Body of pancreas (tissue), 4 donors: ENCODE measurements at regions not wholly inside any gene's neighbourhood (a gene's known extent, or its start where the extent isn't known, plus 50 kb on each side); places are given as distances from the start of the nearest gene placed in this dataset.

Experiments
- ATAC-seq: fragments of 150-250 bp; one replicate; pipeline ENCODE4 v1.9.1; 2016
- DNase-seq, 4 donors: peaks; one replicate each; pipeline ENCODE4 v3.0.0-alpha.2; 2019
- H3K27ac ChIP-seq, 4 donors: fragments of 200-600 bp; sonication (generic); 1 replicate in 3 of 4; 2 replicates in 1 of 4; pipeline versions ENCODE4 v1.5.1 to v1.6.1; 2016 to 2019; ENCODE audit warnings: mild to moderate bottlenecking in 1 of 4, mixed read lengths in 1 of 4, moderate library complexity in 1 of 4
- H3K27me3 ChIP-seq, 2 donors: fragments of 200-600 bp; sonication (generic); one replicate each; pipeline ENCODE4 v1.6.0; 2016; ENCODE audit warnings: mild to moderate bottlenecking in 1 of 2
- H3K36me3 ChIP-seq, 2 donors: fragments of 200-600 bp; sonication (generic); replicated peaks in 1 of 2; 2 replicates each; pipeline ENCODE4 v1.5.1; 2016; ENCODE audit warnings: low read depth in 2 of 2; ENCODE audit not compliant: insufficient read depth in 1 of 2
- H3K4me1 ChIP-seq: fragments of 200-600 bp; sonication (generic); one replicate; pipeline ENCODE4 v1.6.0; 2016
- H3K4me3 ChIP-seq, 2 donors: fragments of 200-600 bp; sonication (generic); 1 replicate in 1 of 2; 2 replicates in 1 of 2; pipeline ENCODE4 v1.5.1; 2016 to 2019
- H3K9me3 ChIP-seq, 3 donors: fragments of 200-600 bp; sonication (generic); 1 replicate in 2 of 3; 2 replicates in 1 of 3; pipeline ENCODE4 v1.5.1; 2016
- POLR2A ChIP-seq, 3 donors: fragments of 450-650 bp; IDR thresholded peaks; one replicate each; pipeline ENCODE4 v1.6.1; 2016; ENCODE audit warnings: antibody characterized with exemption in 3 of 3, mild to moderate bottlenecking in 2 of 3
- WGBS, 2 donors: methylation state at CpG; one replicate each; pipeline ENCODE4 v1.1.5; 2017; 5-methylcytosine and 5-hydroxymethylcytosine counted together
- intact Hi-C: fragments of 100-400 bp; cut with DNase I; formaldehyde crosslinking; loops from one replicate; pipeline ENCODE4 v1.15.1; 2023
- TF ChIP-seq, protein P1 (sequence below), 7 experiments: fragments of 450-650 bp in 4 of 7; fragments of 200-600 bp in 3 of 7; sonication (generic) in 3 of 7; IDR thresholded peaks; one replicate each; pipeline ENCODE4 v1.5.1; 2016 to 2019; ENCODE audit warnings: antibody characterized with exemption in 7 of 7

DNA sequence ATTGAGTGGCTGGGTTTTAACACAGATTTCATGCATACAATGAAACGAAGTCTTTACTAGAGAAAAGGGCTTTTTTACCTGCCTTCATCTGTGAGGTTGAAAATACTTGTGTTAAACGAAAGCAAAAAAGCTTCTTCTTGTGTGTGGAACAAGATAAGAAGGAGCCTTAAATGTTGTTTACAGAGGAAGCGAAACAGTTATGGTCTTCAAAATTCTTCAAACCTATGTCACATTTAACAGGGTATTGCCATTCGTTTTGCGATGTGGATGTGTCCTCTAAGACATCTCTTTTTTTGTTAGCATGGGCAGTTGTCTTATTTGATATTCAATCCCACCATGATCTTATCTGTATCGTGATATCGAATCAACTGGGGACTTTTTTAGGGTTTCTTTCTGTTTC lies 532.6 kb downstream of the TMEM182 start:
- no peaks in the 10 kb centered on the region for H3K36me3 ChIP-seq
- no peak overlapping the region for H3K4me3 ChIP-seq
- TF ChIP-seq POLR2A (IDR thresholded peaks at IDR 0.05) = no peak
- TF ChIP-seq, protein P1, sequence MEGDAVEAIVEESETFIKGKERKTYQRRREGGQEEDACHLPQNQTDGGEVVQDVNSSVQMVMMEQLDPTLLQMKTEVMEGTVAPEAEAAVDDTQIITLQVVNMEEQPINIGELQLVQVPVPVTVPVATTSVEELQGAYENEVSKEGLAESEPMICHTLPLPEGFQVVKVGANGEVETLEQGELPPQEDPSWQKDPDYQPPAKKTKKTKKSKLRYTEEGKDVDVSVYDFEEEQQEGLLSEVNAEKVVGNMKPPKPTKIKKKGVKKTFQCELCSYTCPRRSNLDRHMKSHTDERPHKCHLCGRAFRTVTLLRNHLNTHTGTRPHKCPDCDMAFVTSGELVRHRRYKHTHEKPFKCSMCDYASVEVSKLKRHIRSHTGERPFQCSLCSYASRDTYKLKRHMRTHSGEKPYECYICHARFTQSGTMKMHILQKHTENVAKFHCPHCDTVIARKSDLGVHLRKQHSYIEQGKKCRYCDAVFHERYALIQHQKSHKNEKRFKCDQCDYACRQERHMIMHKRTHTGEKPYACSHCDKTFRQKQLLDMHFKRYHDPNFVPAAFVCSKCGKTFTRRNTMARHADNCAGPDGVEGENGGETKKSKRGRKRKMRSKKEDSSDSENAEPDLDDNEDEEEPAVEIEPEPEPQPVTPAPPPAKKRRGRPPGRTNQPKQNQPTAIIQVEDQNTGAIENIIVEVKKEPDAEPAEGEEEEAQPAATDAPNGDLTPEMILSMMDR (IDR thresholded peaks at IDR 0.05) = no peak
- no peak overlapping the region for H3K27ac ChIP-seq
- WGBS, 2 donors = 60 to 67% methylated on average over 7 of the region's 7 CpGs
- intact Hi-C loops = no loop called here
- H3K27me3 ChIP-seq = no peaks in the 10 kb centered on the region
- H3K9me3 ChIP-seq = no peaks in the 10 kb centered on the region
- DNase-seq = no peak
- H3K4me1 ChIP-seq = no peaks in the 10 kb centered on the region
- no peak for ATAC-seq

DNA sequence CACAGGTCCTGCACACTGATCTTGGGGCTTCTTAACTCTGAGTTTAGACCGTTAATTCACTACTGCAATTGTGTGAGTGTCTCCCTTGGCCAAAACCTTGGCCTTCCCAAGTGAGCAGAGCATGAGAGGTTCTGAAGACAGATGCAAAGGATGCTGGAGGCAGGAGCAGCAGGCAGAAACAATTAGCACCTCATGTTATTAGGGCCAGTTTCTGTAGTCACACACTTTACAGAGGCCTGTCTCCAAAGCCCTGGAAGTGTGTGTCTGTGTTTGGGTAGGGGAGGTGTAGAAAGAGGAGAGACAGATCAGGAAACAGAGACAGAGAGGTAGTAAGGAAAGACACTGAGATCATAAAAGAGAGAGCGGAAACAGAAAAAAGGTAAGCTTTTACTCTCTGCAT lies 533.8 kb downstream of the TMEM182 start:
- Histone ChIP-seq H3K4me1 (no peaks in the 10 kb centered on the region), H3K9me3 (no peaks in the 10 kb centered on the region), H3K36me3 (no peaks in the 10 kb centered on the region), H3K27ac (no peak overlapping the region), H3K4me3 (no peak overlapping the region), H3K27me3 (no peaks in the 10 kb centered on the region)
- intact Hi-C loops = no loop called here
- ATAC-seq = no peak
- WGBS, 2 donors = 59 to 61% methylated on average over 2 of the region's 2 CpGs
- no peak for TF ChIP-seq POLR2A (IDR thresholded peaks at IDR 0.05)
- TF ChIP-seq, protein P1 (IDR thresholded peaks at IDR 0.05) = no peak
- no peak for DNase-seq

DNA sequence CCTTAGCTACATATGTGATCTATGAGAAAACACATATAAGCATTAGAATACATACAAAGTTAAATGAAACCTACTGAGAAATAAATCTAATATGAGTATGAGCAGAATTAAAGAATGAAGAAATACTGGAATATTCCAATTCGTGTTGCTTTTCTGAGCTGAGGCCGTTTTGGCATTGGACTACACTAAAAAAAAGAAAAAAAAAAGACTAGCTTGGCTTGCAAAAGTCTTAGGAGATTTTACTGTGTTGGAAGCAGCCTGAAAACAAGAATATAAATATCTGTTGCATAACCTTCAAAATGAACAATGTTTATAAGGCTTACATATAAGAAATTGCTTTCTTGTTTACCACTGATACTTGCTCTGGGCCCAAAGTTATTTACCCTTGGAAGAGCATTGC lies 562.8 kb downstream of the TMEM182 start:
- intact Hi-C loops = no loop called here
- no peaks in the 10 kb centered on the region for H3K36me3 ChIP-seq
- H3K9me3 ChIP-seq = no peaks in the 10 kb centered on the region
- H3K4me3 ChIP-seq = no peak overlapping the region
- H3K27ac ChIP-seq = no peak overlapping the region
- WGBS, 2 donors = 44 to 56% methylated on average over 2 of the region's 2 CpGs
- no peak for DNase-seq
- H3K4me1 ChIP-seq = no peaks in the 10 kb centered on the region
- no peaks in the 10 kb centered on the region for H3K27me3 ChIP-seq
- TF ChIP-seq, protein P1 (IDR thresholded peaks at IDR 0.05) = no peak
- TF ChIP-seq POLR2A (IDR thresholded peaks at IDR 0.05) = no peak
- ATAC-seq = no peak

DNA sequence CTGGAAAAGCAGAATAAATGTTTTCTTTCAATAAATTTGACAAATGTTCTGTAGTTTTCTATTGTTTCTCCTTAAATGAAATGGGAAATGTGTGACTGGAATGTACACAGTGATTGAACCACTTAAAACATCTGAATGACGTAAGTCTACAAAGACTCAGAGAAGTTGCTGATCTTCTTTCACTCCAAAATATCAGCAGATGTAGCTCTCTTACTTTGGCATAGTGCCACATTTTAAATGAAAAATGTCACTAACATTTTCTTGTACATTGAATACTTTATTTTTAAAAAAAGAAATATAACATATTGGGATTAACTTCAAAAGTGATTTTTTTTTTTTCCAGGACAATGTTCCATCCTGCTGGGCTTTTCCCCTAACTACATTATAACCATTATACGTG lies 565.6 kb downstream of the TMEM182 start:
- Histone ChIP-seq H3K27ac (no peak overlapping the region), H3K36me3 (no peaks in the 10 kb centered on the region), H3K4me3 (no peak overlapping the region), H3K4me1 (no peaks in the 10 kb centered on the region), H3K9me3 (no peaks in the 10 kb centered on the region), H3K27me3 (no peaks in the 10 kb centered on the region)
- TF ChIP-seq POLR2A (IDR thresholded peaks at IDR 0.05) = no peak
- TF ChIP-seq, protein P1 (IDR thresholded peaks at IDR 0.05) = no peak
- intact Hi-C loops = no loop called here
- DNase-seq (no peak), ATAC-seq (no peak)
- WGBS, 2 donors = 57 to 63% methylated on average over 2 of the region's 2 CpGs

DNA sequence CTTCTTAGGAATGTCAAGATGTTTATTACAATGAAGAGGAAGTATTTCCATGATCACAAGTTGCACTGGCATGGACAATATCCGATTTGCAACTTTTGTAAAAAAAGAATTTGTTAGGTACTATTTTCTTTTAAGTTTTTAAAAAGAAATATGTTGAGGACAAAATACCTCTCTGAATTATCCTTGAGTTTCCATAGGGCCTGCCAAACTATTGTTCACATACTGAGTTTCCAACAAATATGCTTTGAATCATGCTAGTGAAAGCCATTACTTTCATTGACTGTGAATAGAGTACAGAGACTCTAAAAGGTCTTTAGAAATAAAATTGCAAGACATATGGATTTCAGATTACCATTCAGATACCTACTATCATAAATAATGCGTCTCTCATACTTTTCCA lies 566.1 kb downstream of the TMEM182 start:
- WGBS, 2 donors = 48 to 66% methylated on average over 2 of the region's 2 CpGs
- intact Hi-C loops = no loop called here
- H3K36me3 ChIP-seq = no peaks in the 10 kb centered on the region
- DNase-seq (no peak), ATAC-seq (no peak)
- H3K4me1 ChIP-seq = no peaks in the 10 kb centered on the region
- no peak for TF ChIP-seq POLR2A (IDR thresholded peaks at IDR 0.05)
- TF ChIP-seq, protein P1 (IDR thresholded peaks at IDR 0.05) = no peak
- H3K27ac ChIP-seq = no peak overlapping the region
- no peaks in the 10 kb centered on the region for H3K9me3 ChIP-seq
- H3K27me3 ChIP-seq = no peaks in the 10 kb centered on the region
- no peak overlapping the region for H3K4me3 ChIP-seq
